Neural cell (in vitro differentiated cells): ENCODE measurements at regions not wholly inside any gene's neighbourhood (a gene's known extent, or its start where the extent isn't known, plus 50 kb on each side); places are given as distances from the start of the nearest gene placed in this dataset.

ENCODE experiments used
- H2AFZ ChIP-seq: fragments of 200-600, 300-800 bp; sonication (generic), shearing (Covaris generic); 2 replicates; pipeline ENCODE4 v1.6.0; 2014; ENCODE audit warnings: low read depth, mild to moderate bottlenecking, antibody characterized with exemption, low read length, moderate library complexity
- H3F3A ChIP-seq: fragments of 200-600 bp; shearing (Covaris generic); 2 replicates; pipeline ENCODE4 v1.6.1; 2016; ENCODE audit warnings: mild to moderate bottlenecking, moderate library complexity, mixed read lengths, antibody characterized with exemption, low read length; ENCODE audit not compliant: insufficient read depth, poor library complexity, severe bottlenecking
- H3K27ac ChIP-seq: fragments of 200-600, 300-800 bp; sonication (generic), shearing (Covaris generic); 2 replicates; pipeline ENCODE4 v1.5.1; 2014; ENCODE audit warnings: mild to moderate bottlenecking, low read length, moderate library complexity
- H3K27me3 ChIP-seq: fragments of 300-800, 200-600 bp; sonication (generic), shearing (Covaris generic); 2 replicates; pipeline ENCODE4 v1.6.0; 2014; ENCODE audit warnings: mild to moderate bottlenecking, low read depth, low read length, moderate library complexity; ENCODE audit not compliant: insufficient read depth
- H3K36me3 ChIP-seq: fragments of 300-800, 200-600 bp; sonication (generic), shearing (Covaris generic); 2 replicates; pipeline ENCODE4 v1.5.1; 2014; ENCODE audit warnings: mild to moderate bottlenecking, antibody characterized with exemption, low read length, moderate library complexity; ENCODE audit not compliant: insufficient read depth
- H3K4me2 ChIP-seq: fragments of 300-800, 200-600 bp; sonication (generic), shearing (Covaris generic); 2 replicates; pipeline ENCODE4 v1.6.0; 2014; ENCODE audit warnings: mild to moderate bottlenecking, low read length
- H3K4me3 ChIP-seq: fragments of 300-800, 200-600 bp; sonication (generic), shearing (Covaris generic); 2 replicates; pipeline ENCODE4 v1.5.1; 2014; ENCODE audit warnings: mild to moderate bottlenecking, low read length, moderate library complexity
- H3K79me2 ChIP-seq: fragments of 200-600 bp; shearing (Covaris generic); replicated peaks from 2 replicates; pipeline ENCODE4 v1.6.0; 2014; ENCODE audit warnings: mild to moderate bottlenecking, low read length, moderate library complexity; ENCODE audit not compliant: insufficient read depth
- H3K9ac ChIP-seq: fragments of 300-800, 200-600 bp; sonication (generic), shearing (Covaris generic); 2 replicates; pipeline ENCODE4 v1.6.1; 2016; ENCODE audit warnings: mild to moderate bottlenecking, low read length, mixed read lengths
- H3K9me2 ChIP-seq: fragments of 200-600 bp; shearing (Covaris generic); 2 replicates; pipeline ENCODE4 v1.6.1; 2016; ENCODE audit warnings: mild to moderate bottlenecking, low read length, mixed read lengths; ENCODE audit not compliant: insufficient read depth
- H3K9me3 ChIP-seq: fragments of 200-600, 300-800 bp; sonication (generic), shearing (Covaris generic); 2 replicates; pipeline ENCODE4 v1.6.1; 2016; ENCODE audit warnings: mild to moderate bottlenecking, mixed run types, low read length, moderate library complexity, mixed read lengths
- H4K20me1 ChIP-seq: fragments of 200-600 bp; shearing (Covaris generic); 2 replicates; pipeline ENCODE4 v1.6.1; 2016; ENCODE audit warnings: mild to moderate bottlenecking, mixed run types; ENCODE audit not compliant: insufficient read depth
- EP300 ChIP-seq: fragments of 450-650 bp; conservative IDR thresholded peaks from 2 replicates; pipeline ENCODE4 v1.6.1; 2014; ENCODE audit warnings: antibody characterized with exemption, mild to moderate bottlenecking, moderate library complexity; ENCODE audit not compliant: poor library complexity, severe bottlenecking
- EZH2 ChIP-seq: fragments of 200-600, 300-800 bp; shearing (Covaris generic), sonication (generic); IDR thresholded peaks from 2 replicates; pipeline ENCODE4 v1.6.1; 2014; ENCODE audit warnings: antibody characterized with exemption, low read length, borderline replicate concordance, mild to moderate bottlenecking; ENCODE audit not compliant: insufficient read depth, poor library complexity, severe bottlenecking
- MXI1 ChIP-seq: fragments of 450-650 bp; conservative IDR thresholded peaks from 2 replicates; pipeline ENCODE4 v1.6.1; 2014; ENCODE audit warnings: antibody characterized with exemption, mild to moderate bottlenecking; ENCODE audit not compliant: poor library complexity, severe bottlenecking
- POLR2AphosphoS5 ChIP-seq: IDR thresholded peaks from 2 replicates; pipeline ENCODE4 v1.6.1; 2012
- RAD21 ChIP-seq: fragments of 450-650 bp; conservative IDR thresholded peaks from 2 replicates; pipeline ENCODE4 v1.6.1; 2014; ENCODE audit warnings: antibody characterized with exemption, mild to moderate bottlenecking, moderate library complexity
- REST ChIP-seq: IDR thresholded peaks from 2 replicates; pipeline ENCODE4 v1.6.1; 2012; ENCODE audit warnings: borderline replicate concordance
- SMC3 ChIP-seq: fragments of 450-650 bp; conservative IDR thresholded peaks from 2 replicates; pipeline ENCODE4 v1.6.1; 2014; ENCODE audit warnings: antibody characterized with exemption, mild to moderate bottlenecking, moderate library complexity; ENCODE audit not compliant: poor library complexity
- TAF1 ChIP-seq: IDR thresholded peaks from 2 replicates; pipeline ENCODE4 v1.6.1; 2012; ENCODE audit warnings: low read depth
- TF ChIP-seq, protein P1 (sequence below): fragments of 450-650 bp; IDR thresholded peaks from 2 replicates; pipeline ENCODE4 v1.5.1; 2014; ENCODE audit warnings: antibody characterized with exemption, mild to moderate bottlenecking, moderate library complexity; ENCODE audit not compliant: poor library complexity, severe bottlenecking

DNA sequence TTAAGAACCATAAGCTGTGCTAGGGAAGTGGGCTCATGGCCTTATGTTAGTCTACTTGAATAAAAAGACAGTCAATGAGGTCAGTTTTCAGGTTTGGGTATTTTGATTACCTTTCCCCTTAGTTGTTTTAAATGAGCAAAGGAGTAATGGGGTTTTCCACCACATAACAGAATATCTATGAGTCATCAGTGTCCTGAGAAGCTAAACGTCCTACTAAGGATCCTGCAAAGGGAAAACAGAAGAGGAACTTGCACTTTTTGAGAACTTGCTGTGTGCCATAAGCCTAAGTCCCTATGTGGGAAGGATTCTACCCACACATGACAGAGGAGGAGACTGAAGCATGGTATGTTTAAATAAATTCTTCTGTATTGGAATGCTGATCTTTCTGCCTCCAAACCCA is 292.8 kb upstream of the TMC3 start:
- no peaks in the 10 kb centered on the region for H3K9me3 ChIP-seq
- H3K27me3 ChIP-seq, result no peaks in the 10 kb centered on the region
- no peaks in the 10 kb centered on the region for H3F3A ChIP-seq
- no peak overlapping the region for H3K9ac ChIP-seq
- H4K20me1 ChIP-seq, result no peaks in the 10 kb centered on the region
- TF ChIP-seq SMC3, result no peak
- no peak for TF ChIP-seq MXI1
- TF ChIP-seq RAD21, result no peak
- no peak for TF ChIP-seq EZH2
- TF ChIP-seq, protein P1, sequence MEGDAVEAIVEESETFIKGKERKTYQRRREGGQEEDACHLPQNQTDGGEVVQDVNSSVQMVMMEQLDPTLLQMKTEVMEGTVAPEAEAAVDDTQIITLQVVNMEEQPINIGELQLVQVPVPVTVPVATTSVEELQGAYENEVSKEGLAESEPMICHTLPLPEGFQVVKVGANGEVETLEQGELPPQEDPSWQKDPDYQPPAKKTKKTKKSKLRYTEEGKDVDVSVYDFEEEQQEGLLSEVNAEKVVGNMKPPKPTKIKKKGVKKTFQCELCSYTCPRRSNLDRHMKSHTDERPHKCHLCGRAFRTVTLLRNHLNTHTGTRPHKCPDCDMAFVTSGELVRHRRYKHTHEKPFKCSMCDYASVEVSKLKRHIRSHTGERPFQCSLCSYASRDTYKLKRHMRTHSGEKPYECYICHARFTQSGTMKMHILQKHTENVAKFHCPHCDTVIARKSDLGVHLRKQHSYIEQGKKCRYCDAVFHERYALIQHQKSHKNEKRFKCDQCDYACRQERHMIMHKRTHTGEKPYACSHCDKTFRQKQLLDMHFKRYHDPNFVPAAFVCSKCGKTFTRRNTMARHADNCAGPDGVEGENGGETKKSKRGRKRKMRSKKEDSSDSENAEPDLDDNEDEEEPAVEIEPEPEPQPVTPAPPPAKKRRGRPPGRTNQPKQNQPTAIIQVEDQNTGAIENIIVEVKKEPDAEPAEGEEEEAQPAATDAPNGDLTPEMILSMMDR, result no peak
- H3K4me3 ChIP-seq, result no peak overlapping the region
- H3K4me2 ChIP-seq, result no peak overlapping the region
- no peak overlapping the region for H3K27ac ChIP-seq
- H2AFZ ChIP-seq, result no peak overlapping the region
- no peaks in the 10 kb centered on the region for H3K36me3 ChIP-seq
- H3K79me2 ChIP-seq, result no peaks in the 10 kb centered on the region
- no peaks in the 10 kb centered on the region for H3K9me2 ChIP-seq

GRCh38 chr15:81660976-81661375 is 287.0 kb upstream of the TMC3 start:
- no peaks in the 10 kb centered on the region for H3K9me3 ChIP-seq
- TF ChIP-seq EZH2 (no peak), TAF1 (no peak), MXI1 (no peak)
- TF ChIP-seq, protein P1, result no peak
- no peaks in the 10 kb centered on the region for H4K20me1 ChIP-seq
- H3F3A ChIP-seq, result no peaks in the 10 kb centered on the region
- H3K79me2 ChIP-seq, result no peaks in the 10 kb centered on the region
- no peaks in the 10 kb centered on the region for H3K36me3 ChIP-seq
- H3K4me2 ChIP-seq, result no peak overlapping the region
- no peak overlapping the region for H3K27ac ChIP-seq
- no peak overlapping the region for H3K9ac ChIP-seq
- no peak overlapping the region for H3K4me3 ChIP-seq
- H3K9me2 ChIP-seq, result no peaks in the 10 kb centered on the region
- H3K27me3 ChIP-seq, result no peaks in the 10 kb centered on the region
- no peak overlapping the region for H2AFZ ChIP-seq

- H3K4me2 ChIP-seq, result no peak overlapping the region
- H3K4me3 ChIP-seq, result no peak overlapping the region
- no peaks in the 10 kb centered on the region for H3K27me3 ChIP-seq
- no peaks in the 10 kb centered on the region for H3K9me2 ChIP-seq
- H4K20me1 ChIP-seq, result no peaks in the 10 kb centered on the region
- TF ChIP-seq EP300 (no peak), TAF1 (no peak), SMC3 (no peak), REST (no peak), POLR2AphosphoS5 (no peak), EZH2 (no peak), RAD21 (no peak), MXI1 (no peak)
- TF ChIP-seq, protein P1, result no peak
- no peak overlapping the region for H2AFZ ChIP-seq
- no peak overlapping the region for H3K9ac ChIP-seq
- no peaks in the 10 kb centered on the region for H3K9me3 ChIP-seq
- no peaks in the 10 kb centered on the region for H3K36me3 ChIP-seq
- H3F3A ChIP-seq, result no peaks in the 10 kb centered on the region
- H3K27ac ChIP-seq, result no peak overlapping the region
- no peaks in the 10 kb centered on the region for H3K79me2 ChIP-seq
Measured at GRCh38 chr15:81653259-81653658, 279.2 kb upstream of the TMC3 start.
